OCI-LY1 (cell line): ENCODE measurements at regions not wholly inside any gene's neighbourhood (a gene's known extent, or its start where the extent isn't known, plus 50 kb on each side); places are given as distances from the start of the nearest gene placed in this dataset.

Experiments
- H2AFZ ChIP-seq: fragments of 200-600 bp; sonication (generic), shearing (Covaris generic); 2 replicates; pipeline ENCODE4 v1.6.0; 2014; ENCODE audit warnings: antibody characterized with exemption, mild to moderate bottlenecking, low read length
- H3F3A ChIP-seq: fragments of 200-600 bp; sonication (generic), shearing (Covaris generic); 2 replicates; pipeline ENCODE4 v1.6.0; 2014; ENCODE audit warnings: mild to moderate bottlenecking, antibody characterized with exemption, low read length, moderate library complexity; ENCODE audit not compliant: insufficient read depth
- H3K27ac ChIP-seq: fragments of 200-600 bp; sonication (generic); 2 replicates; pipeline ENCODE4 v1.5.1; 2014; ENCODE audit warnings: low read length, mixed run types, mild to moderate bottlenecking, low read depth; ENCODE audit not compliant: poor library complexity, severe bottlenecking
- H3K27me3 ChIP-seq: fragments of 200-600 bp; sonication (generic); 2 replicates; pipeline ENCODE4 v1.6.0; 2014; ENCODE audit warnings: antibody characterized with exemption, mild to moderate bottlenecking, low read length, moderate library complexity; ENCODE audit not compliant: insufficient read depth
- H3K36me3 ChIP-seq: fragments of 200-600 bp; sonication (generic); 2 replicates; pipeline ENCODE4 v1.6.1; 2014; ENCODE audit warnings: mild to moderate bottlenecking, antibody characterized with exemption, low read length, moderate library complexity, mixed read lengths; ENCODE audit not compliant: insufficient read depth
- H3K4me1 ChIP-seq: fragments of 200-600 bp; sonication (generic); 2 replicates; pipeline ENCODE4 v1.5.1; 2014; ENCODE audit warnings: mild to moderate bottlenecking, low read length, moderate library complexity; ENCODE audit not compliant: insufficient read depth, severe bottlenecking
- H3K4me2 ChIP-seq: fragments of 200-600 bp; sonication (generic), shearing (Covaris generic); 2 replicates; pipeline ENCODE4 v1.6.1; 2014; ENCODE audit warnings: low read length
- H3K4me3 ChIP-seq: fragments of 200-600 bp; sonication (generic); 2 replicates; pipeline ENCODE4 v1.5.1; 2014; ENCODE audit warnings: low read length, low read depth, mild to moderate bottlenecking, mixed read lengths; ENCODE audit not compliant: poor library complexity, severe bottlenecking
- H3K79me2 ChIP-seq: fragments of 200-600 bp; shearing (Covaris generic); 2 replicates; pipeline ENCODE4 v1.6.1; 2016; ENCODE audit warnings: mixed run types, low read length, mixed read lengths; ENCODE audit not compliant: insufficient read depth
- H3K9ac ChIP-seq: fragments of 200-600 bp; sonication (generic), shearing (Covaris generic); 2 replicates; pipeline ENCODE4 v1.6.1; 2014; ENCODE audit warnings: mild to moderate bottlenecking, low read length, mixed read lengths
- H3K9me2 ChIP-seq: fragments of 200-600 bp; sonication (generic), shearing (Covaris generic); 2 replicates; pipeline ENCODE4 v1.6.1; 2014; ENCODE audit warnings: low read depth, mild to moderate bottlenecking, low read length, mixed read lengths
- H3K9me3 ChIP-seq: fragments of 200-600 bp; shearing (Covaris generic); 2 replicates; pipeline ENCODE4 v1.6.1; 2014; ENCODE audit warnings: low read length, mixed read lengths
- H4K20me1 ChIP-seq: fragments of 200-600 bp; sonication (generic), shearing (Covaris generic); 2 replicates; pipeline ENCODE4 v1.6.0; 2016; ENCODE audit warnings: mild to moderate bottlenecking, low read length; ENCODE audit not compliant: insufficient read depth
- EZH2 ChIP-seq: fragments of 200-600 bp; sonication (generic), shearing (Covaris generic); IDR thresholded peaks from 2 replicates; pipeline ENCODE4 v1.8.0; 2017; ENCODE audit warnings: borderline replicate concordance, mixed run types, mild to moderate bottlenecking, antibody characterized with exemption, low read length, moderate library complexity, mixed read lengths
- TF ChIP-seq, protein P1 (sequence below): fragments of 200-600 bp; sonication (generic), shearing (Covaris generic); IDR thresholded peaks from 2 replicates; pipeline ENCODE4 v1.5.1; 2017; ENCODE audit warnings: mild to moderate bottlenecking, antibody characterized with exemption, low read length, moderate library complexity, mixed read lengths

DNA sequence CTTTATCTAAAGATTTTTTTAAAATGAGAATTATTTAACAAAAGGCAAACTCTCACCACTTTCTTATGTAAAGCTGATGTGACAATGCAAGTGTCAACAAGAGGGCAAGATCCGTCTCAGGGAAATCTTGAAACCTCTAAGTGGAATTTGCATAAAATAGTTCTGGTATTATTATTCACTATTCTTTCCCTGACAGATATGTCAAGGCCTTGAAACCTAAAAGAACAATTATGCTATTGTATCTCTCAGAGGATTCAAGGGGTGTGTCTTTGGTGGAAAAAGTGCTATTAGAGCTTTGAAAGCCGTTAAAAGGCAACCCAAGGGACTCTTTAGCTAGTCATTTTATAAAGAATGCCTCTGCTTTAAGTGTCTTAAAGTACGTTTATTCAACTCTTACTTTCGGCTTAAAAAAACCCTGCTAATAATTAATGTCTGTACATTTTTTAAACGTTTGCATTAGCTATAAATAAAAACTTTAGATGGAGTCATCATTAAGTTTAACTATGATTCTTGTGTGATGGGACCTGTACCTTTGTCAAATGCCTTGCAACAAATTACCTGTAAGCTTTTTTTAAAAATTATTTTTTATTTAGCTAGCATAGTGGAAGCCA is 585.5 kb downstream of the VRK1 start:
- H3K27ac ChIP-seq: no peak overlapping the region
- H3K4me3 ChIP-seq: no peak overlapping the region
- H3K79me2 ChIP-seq: no peaks in the 10 kb centered on the region
- H3K27me3 ChIP-seq: no peaks in the 10 kb centered on the region
- no peak overlapping the region for H2AFZ ChIP-seq
- H3K9ac ChIP-seq: no peak overlapping the region
- no peaks in the 10 kb centered on the region for H3K9me3 ChIP-seq
- H3K4me1 ChIP-seq: no peaks in the 10 kb centered on the region
- TF ChIP-seq, protein P1, sequence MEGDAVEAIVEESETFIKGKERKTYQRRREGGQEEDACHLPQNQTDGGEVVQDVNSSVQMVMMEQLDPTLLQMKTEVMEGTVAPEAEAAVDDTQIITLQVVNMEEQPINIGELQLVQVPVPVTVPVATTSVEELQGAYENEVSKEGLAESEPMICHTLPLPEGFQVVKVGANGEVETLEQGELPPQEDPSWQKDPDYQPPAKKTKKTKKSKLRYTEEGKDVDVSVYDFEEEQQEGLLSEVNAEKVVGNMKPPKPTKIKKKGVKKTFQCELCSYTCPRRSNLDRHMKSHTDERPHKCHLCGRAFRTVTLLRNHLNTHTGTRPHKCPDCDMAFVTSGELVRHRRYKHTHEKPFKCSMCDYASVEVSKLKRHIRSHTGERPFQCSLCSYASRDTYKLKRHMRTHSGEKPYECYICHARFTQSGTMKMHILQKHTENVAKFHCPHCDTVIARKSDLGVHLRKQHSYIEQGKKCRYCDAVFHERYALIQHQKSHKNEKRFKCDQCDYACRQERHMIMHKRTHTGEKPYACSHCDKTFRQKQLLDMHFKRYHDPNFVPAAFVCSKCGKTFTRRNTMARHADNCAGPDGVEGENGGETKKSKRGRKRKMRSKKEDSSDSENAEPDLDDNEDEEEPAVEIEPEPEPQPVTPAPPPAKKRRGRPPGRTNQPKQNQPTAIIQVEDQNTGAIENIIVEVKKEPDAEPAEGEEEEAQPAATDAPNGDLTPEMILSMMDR: no peak
- no peak for TF ChIP-seq EZH2
- no peaks in the 10 kb centered on the region for H3K9me2 ChIP-seq
- no peak overlapping the region for H3K4me2 ChIP-seq
- H3F3A ChIP-seq: no peaks in the 10 kb centered on the region
- no peaks in the 10 kb centered on the region for H4K20me1 ChIP-seq
- H3K36me3 ChIP-seq: no peaks in the 10 kb centered on the region

DNA sequence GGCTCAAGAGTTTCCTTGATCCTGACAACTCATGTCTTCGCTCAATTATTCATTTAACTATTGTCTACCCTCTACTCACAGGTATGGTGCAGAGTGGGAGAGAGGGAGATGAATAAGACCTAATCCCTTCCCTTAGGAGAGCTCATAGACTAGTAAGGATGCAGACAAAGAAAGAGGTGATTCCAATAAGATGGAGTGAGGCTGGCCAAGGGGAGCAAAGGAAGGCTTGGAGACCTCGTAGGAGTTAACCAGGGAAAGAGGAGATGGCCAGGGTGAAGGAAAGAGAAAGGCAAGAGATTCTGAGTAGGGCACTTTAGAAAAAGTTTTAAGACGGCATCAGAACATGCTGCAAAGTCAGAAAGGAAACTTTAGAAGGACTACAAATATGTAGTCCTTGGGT is 588.5 kb downstream of the VRK1 start:
- Histone ChIP-seq H3K4me3 (no peak overlapping the region), H3K36me3 (no peaks in the 10 kb centered on the region), H3F3A (no peaks in the 10 kb centered on the region), H3K4me1 (no peaks in the 10 kb centered on the region), H3K27me3 (no peaks in the 10 kb centered on the region), H3K27ac (no peak overlapping the region), H2AFZ (no peak overlapping the region), H3K79me2 (no peaks in the 10 kb centered on the region), H4K20me1 (no peaks in the 10 kb centered on the region), H3K9me3 (no peaks in the 10 kb centered on the region), H3K9me2 (no peaks in the 10 kb centered on the region), H3K9ac (no peak overlapping the region), H3K4me2 (no peak overlapping the region)
- no peak for TF ChIP-seq EZH2
- TF ChIP-seq, protein P1: no peak

DNA sequence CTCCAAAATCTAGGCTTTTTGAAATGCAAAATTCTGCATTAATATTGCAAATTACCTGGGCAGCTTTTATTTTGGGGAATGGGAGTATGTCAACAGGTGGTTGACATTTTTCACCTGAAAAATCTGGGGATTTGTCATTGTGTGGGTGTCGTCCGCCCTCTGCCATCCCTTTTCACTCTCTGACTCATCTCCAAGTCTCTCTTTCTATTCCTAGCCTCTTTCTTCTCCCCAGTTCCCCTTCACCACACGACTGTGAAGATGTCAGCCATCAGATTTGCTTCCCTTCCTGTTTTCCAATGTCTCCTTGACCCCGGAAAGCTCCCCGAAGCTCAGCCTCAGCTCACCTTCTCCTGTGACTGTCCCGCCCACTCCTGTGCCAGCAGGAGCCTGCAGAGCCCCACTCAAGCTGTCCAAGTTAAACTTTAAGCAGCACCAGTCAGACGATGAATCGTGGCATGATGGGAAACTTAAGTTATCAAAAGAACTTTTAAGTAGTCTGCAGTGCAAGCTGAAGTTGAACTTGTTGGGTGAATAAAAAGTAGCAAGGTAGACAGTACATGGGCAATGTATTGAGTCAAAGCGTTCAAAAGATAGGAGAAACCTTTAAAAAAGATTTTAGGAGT is 590.2 kb downstream of the VRK1 start:
- Histone ChIP-seq H3K9me3 (no peaks in the 10 kb centered on the region), H3K36me3 (no peaks in the 10 kb centered on the region), H4K20me1 (no peaks in the 10 kb centered on the region), H3F3A (no peaks in the 10 kb centered on the region), H3K4me2 (no peak overlapping the region), H2AFZ (no peak overlapping the region), H3K27me3 (no peaks in the 10 kb centered on the region), H3K4me3 (no peak overlapping the region), H3K9me2 (no peaks in the 10 kb centered on the region), H3K9ac (no peak overlapping the region), H3K79me2 (no peaks in the 10 kb centered on the region), H3K27ac (no peak overlapping the region), H3K4me1 (no peaks in the 10 kb centered on the region)
- TF ChIP-seq EZH2: no peak
- TF ChIP-seq, protein P1: no peak
